ENCODE measurements at regions not wholly inside any gene's neighbourhood (a gene's known extent, or its start where the extent isn't known, plus 50 kb on each side); places are given as distances from the start of the nearest gene placed in this dataset.

DNA sequence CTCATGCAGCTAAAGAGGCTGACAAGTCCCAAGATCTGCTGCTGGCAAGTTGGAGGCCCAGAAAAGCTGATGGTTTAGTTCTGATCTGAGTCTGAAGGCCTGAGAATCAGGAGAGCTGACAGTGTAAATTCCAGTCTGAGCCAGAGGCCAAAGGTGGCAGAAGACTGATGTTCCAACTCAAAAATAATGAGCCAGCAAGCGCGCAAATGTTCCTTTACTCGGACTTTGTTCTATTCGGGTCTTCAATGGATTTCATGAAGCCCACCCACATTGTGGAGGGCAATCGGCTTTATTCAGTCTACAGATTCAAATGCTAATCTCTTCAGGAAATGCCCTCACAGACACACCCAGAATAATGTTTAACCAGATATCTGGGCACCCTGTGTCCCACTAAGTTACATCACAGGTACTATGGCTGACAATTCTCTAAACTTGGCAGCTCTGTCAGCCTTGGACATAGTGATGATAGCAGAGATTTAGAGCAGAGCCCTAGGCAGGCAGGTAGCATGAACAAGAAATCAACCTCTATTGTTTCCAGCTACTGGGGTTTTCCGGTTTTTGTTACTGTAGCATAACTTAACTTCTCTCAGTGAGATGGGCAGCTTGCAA lies 318.5 kb downstream of the HRH4 start:
- Histone ChIP-seq H4K20me1 (ENCODE audit: control insufficient read depth, insufficient read depth, low read length, poor library complexity, severe bottlenecking) (no peaks in the 10 kb centered on the region), H3K36me3 (replicated peaks in 1 of 2; ENCODE audit: control extremely low read depth in 1 of 2, control insufficient read depth in 1 of 2, extremely low read depth in 1 of 2, insufficient read depth in 2 of 2, low read length in 1 of 2) (no peaks in the 10 kb centered on the region), H3K4me1 (ENCODE audit: control insufficient read depth in 2 of 2, insufficient read depth in 2 of 2, low read length in 2 of 2) (no peaks in the 10 kb centered on the region), H3K79me2 (ENCODE audit: control insufficient read depth, insufficient read depth, low read length) (no peaks in the 10 kb centered on the region), H3K9me3 (ENCODE audit: control extremely low read depth in 1 of 3, control insufficient read depth in 2 of 3, insufficient read depth in 1 of 3, low read length in 2 of 3) (peaks cover 0 to 2% (median 0%) of the 10 kb centered on the region in 3 donors), H3K27me3 (replicated peaks in 1 of 4; ENCODE audit: control extremely low read depth in 1 of 4, control insufficient read depth in 3 of 4, insufficient read depth in 4 of 4, low read length in 3 of 4) (no peaks in the 10 kb centered on the region), H3K4me3 (ENCODE audit: control extremely low read depth in 1 of 5, extremely low read depth in 1 of 5, insufficient read depth in 1 of 5, low read depth in 2 of 5, low read length in 4 of 5) (no peak overlapping the region), H3K4me2 (replicated peaks; ENCODE audit: low read depth, low read length, poor library complexity, severe bottlenecking) (no peak overlapping the region), H3K27ac (ENCODE audit: low read length in 2 of 2) (no peak overlapping the region), H2AFZ (ENCODE audit: insufficient read depth, low read depth, low read length, poor library complexity, severe bottlenecking) (no peak overlapping the region), H3K9ac (ENCODE audit: low read length) (no peak overlapping the region)
- intact Hi-C loops (cut with micrococcal nuclease): no loop called here
- no peaks in the 10 kb centered on the region for H3K4me1 Mint-ChIP-seq
- CTCF ChIA-PET: no interaction called here
- H3K9me3 Mint-ChIP-seq (ENCODE audit: insufficient read depth): no peaks in the 10 kb centered on the region
- no peak overlapping the region for H3K27ac Mint-ChIP-seq
- POLR2A ChIA-PET: no interaction called here
- 80% methylated on average over 5 of the region's 6 CpGs for WGBS (ENCODE audit: insufficient coverage)
- TF ChIP-seq EZH2 (IDR thresholded peaks at IDR 0.05; ENCODE audit: borderline replicate concordance, insufficient read depth, low read depth, low read length, poor library complexity, severe bottlenecking): no peak
- no peak for TF ChIP-seq CTCF (IDR thresholded peaks at IDR 0.05)
- no peak for ATAC-seq (ENCODE audit: low read depth)
- DNase-seq: no peak
- no peak overlapping the region for H3K4me3 Mint-ChIP-seq
- H3K27me3 Mint-ChIP-seq: no peaks in the 10 kb centered on the region

- no peaks in the 10 kb centered on the region for H3K27me3 Mint-ChIP-seq
- no peak overlapping the region for H3K4me3 Mint-ChIP-seq
- no peak overlapping the region for H3K4me2 ChIP-seq (replicated peaks; ENCODE audit: low read depth, low read length, poor library complexity, severe bottlenecking)
- no peak overlapping the region for H3K9ac ChIP-seq (ENCODE audit: low read length)
- H4K20me1 ChIP-seq (ENCODE audit: control insufficient read depth, insufficient read depth, low read length, poor library complexity, severe bottlenecking): no peaks in the 10 kb centered on the region
- TF ChIP-seq EZH2 (IDR thresholded peaks at IDR 0.05; ENCODE audit: borderline replicate concordance, insufficient read depth, low read depth, low read length, poor library complexity, severe bottlenecking) (no peak), CTCF (IDR thresholded peaks at IDR 0.05) (no peak)
- H3K27ac ChIP-seq (ENCODE audit: low read length in 2 of 2): no peak overlapping the region
- intact Hi-C loops (cut with micrococcal nuclease): no loop called here
- H3K36me3 ChIP-seq (replicated peaks in 1 of 2; ENCODE audit: control extremely low read depth in 1 of 2, control insufficient read depth in 1 of 2, extremely low read depth in 1 of 2, insufficient read depth in 2 of 2, low read length in 1 of 2): no peaks in the 10 kb centered on the region
- H3K27ac Mint-ChIP-seq: no peak overlapping the region
- DNase-seq: no peak
- no peak for ATAC-seq (ENCODE audit: low read depth)
- H3K4me1 ChIP-seq (ENCODE audit: control insufficient read depth in 2 of 2, insufficient read depth in 2 of 2, low read length in 2 of 2): no peaks in the 10 kb centered on the region
- whole genome bisulfite sequencing (ENCODE audit: insufficient coverage): no CpG with 5 or more reads among the region's 3 CpGs
- H3K27me3 ChIP-seq (replicated peaks in 1 of 4; ENCODE audit: control extremely low read depth in 1 of 4, control insufficient read depth in 3 of 4, insufficient read depth in 4 of 4, low read length in 3 of 4): no peaks in the 10 kb centered on the region
- H3K4me3 ChIP-seq (ENCODE audit: control extremely low read depth in 1 of 5, extremely low read depth in 1 of 5, insufficient read depth in 1 of 5, low read depth in 2 of 5, low read length in 4 of 5): no peak overlapping the region
- no peaks in the 10 kb centered on the region for H3K4me1 Mint-ChIP-seq
- no peaks in the 10 kb centered on the region for H3K9me3 Mint-ChIP-seq (ENCODE audit: insufficient read depth)
- CTCF ChIA-PET: no interaction called here
- peaks cover 0 to 2% (median 0%) of the 10 kb centered on the region in 3 donors for H3K9me3 ChIP-seq (ENCODE audit: control extremely low read depth in 1 of 3, control insufficient read depth in 2 of 3, insufficient read depth in 1 of 3, low read length in 2 of 3)
- H2AFZ ChIP-seq (ENCODE audit: insufficient read depth, low read depth, low read length, poor library complexity, severe bottlenecking): no peak overlapping the region
- no peaks in the 10 kb centered on the region for H3K79me2 ChIP-seq (ENCODE audit: control insufficient read depth, insufficient read depth, low read length)
- POLR2A ChIA-PET: no interaction called here
These were observed 322.1 kb downstream of the HRH4 start for GRCh38 chr18:24782566-24782965.

All from B cell (primary cell).